ENCODE measurements at regions not wholly inside any gene's neighbourhood (a gene's known extent, or its start where the extent isn't known, plus 50 kb on each side); places are given as distances from the start of the nearest gene placed in this dataset.

DNA sequence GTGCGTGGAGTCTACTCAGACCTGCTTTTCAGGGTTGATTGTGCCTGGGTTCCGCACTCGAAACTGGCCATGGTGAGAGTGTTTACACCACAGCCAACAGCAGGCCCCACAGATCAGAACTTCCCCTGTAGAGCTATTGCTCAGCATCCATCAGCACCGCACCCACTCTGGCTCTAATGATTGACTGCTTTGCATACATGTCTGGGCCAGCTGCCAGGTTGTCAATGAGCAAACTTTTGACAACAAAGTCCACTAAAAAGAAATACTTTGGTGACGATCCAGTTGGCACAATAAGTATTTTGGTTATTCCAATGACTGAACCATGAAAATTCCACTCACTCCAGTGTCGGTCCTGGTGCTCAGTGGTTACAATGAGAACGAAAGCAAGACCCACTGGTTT, 190.7 kb downstream of the FOXL1 start:
- TF ChIP-seq GATA2 (IDR thresholded peaks at IDR 0.05; ENCODE audit: low read depth, low read length) (no peak), GATA3 (IDR thresholded peaks at IDR 0.05; ENCODE audit: low read depth, low read length) (no peak)
